K562 (cell line): ENCODE measurements at regions not wholly inside any gene's neighbourhood (a gene's known extent, or its start where the extent isn't known, plus 50 kb on each side); places are given as distances from the start of the nearest gene placed in this dataset.
"Not testable (repeated sequence)": the region's sequence is repeated elsewhere in the genome, so short reads cannot be mapped to it uniquely, and the experiment has no call there.

Source experiments
- C11orf30 ChIP-seq: fragments of 450-650 bp; IDR thresholded peaks from 2 replicates; pipeline ENCODE4 v1.6.1; 2016; ENCODE audit warnings: low read depth, mild to moderate bottlenecking
- CREB1 ChIP-seq, 2 experiments: sonication (generic) in 1 of 2; formaldehyde crosslinking in 1 of 2; IDR thresholded peaks; 2 replicates each; pipeline versions ENCODE4 v1.6.1 to v1.8.0; 2012 to 2022; ENCODE audit warnings: inconsistent platforms in 1 of 2, mild to moderate bottlenecking in 1 of 2, missing genetic modification reagents in 1 of 2, moderate library complexity in 1 of 2
- E2F3 ChIP-seq: fragments of 250-450 bp; sonication (Bioruptor Pico); IDR thresholded peaks from 2 replicates; pipeline ENCODE4 v1.4.0; 2020; ENCODE audit warnings: mild to moderate bottlenecking
- ESRRA ChIP-seq: fragments of 450-650 bp; IDR thresholded peaks from 2 replicates; pipeline ENCODE4 v1.6.1; 2014; ENCODE audit warnings: low read depth, mild to moderate bottlenecking, moderate library complexity, borderline replicate concordance
- FOSL1 ChIP-seq: fragments of 200-800 bp; sonication (Bioruptor generic); conservative IDR thresholded peaks from 2 replicates; pipeline ENCODE4 v1.6.1; 2016; ENCODE audit warnings: missing genetic modification characterization, missing compliant biosample characterization
- GATA2 ChIP-seq: sonication (generic); formaldehyde crosslinking; IDR thresholded peaks from 2 replicates; pipeline ENCODE4 v1.4.0; 2020; ENCODE audit warnings: mild to moderate bottlenecking, missing genetic modification reagents
- HLTF ChIP-seq: fragments of 450-650 bp; IDR thresholded peaks from 2 replicates; pipeline ENCODE4 v1.6.1; 2016
- MBD2 ChIP-seq: sonication (generic); IDR thresholded peaks from 2 replicates; pipeline ENCODE4 v1.6.1; 2016; ENCODE audit warnings: low read depth, borderline replicate concordance
- NFIC ChIP-seq: fragments of 450-650 bp; IDR thresholded peaks from 2 replicates; pipeline ENCODE4 v1.6.1; 2017; ENCODE audit warnings: mild to moderate bottlenecking, inconsistent platforms
- NR2C1 ChIP-seq, 2 experiments: fragments of 450-650 bp; IDR thresholded peaks; 2 replicates each; pipeline ENCODE4 v1.6.1; 2017; ENCODE audit warnings: mild to moderate bottlenecking in 2 of 2, antibody characterized with exemption in 1 of 2, inconsistent platforms in 1 of 2, missing compliant biosample characterization in 1 of 2, missing genetic modification characterization in 1 of 2
- RUNX1 ChIP-seq: sonication (generic); IDR thresholded peaks from 2 replicates; pipeline ENCODE4 v1.6.1; 2016; ENCODE audit warnings: antibody characterized with exemption, low read depth
- SMARCC2 ChIP-seq: fragments of 450-650 bp; IDR thresholded peaks from 2 replicates; pipeline ENCODE4 v1.6.1; 2017; ENCODE audit warnings: antibody characterized with exemption, moderate library complexity, mild to moderate bottlenecking, low read depth
- STAT5A ChIP-seq: IDR thresholded peaks from 2 replicates; pipeline ENCODE4 v1.6.1; 2012; ENCODE audit warnings: low read length, inconsistent platforms, borderline replicate concordance
- TCF3 ChIP-seq: sonication (generic); formaldehyde crosslinking; IDR thresholded peaks from 2 replicates; pipeline ENCODE4 v1.4.0; 2020; ENCODE audit warnings: mild to moderate bottlenecking, missing genetic modification reagents
- TOE1 ChIP-seq, 2 experiments: fragments of 450-650 bp in 1 of 2; sonication (generic) in 1 of 2; formaldehyde crosslinking in 1 of 2; IDR thresholded peaks; 2 replicates each; pipeline versions ENCODE4 v1.7.1 to v1.8.0; 2016 to 2022; ENCODE audit warnings: borderline replicate concordance in 2 of 2, mild to moderate bottlenecking in 2 of 2, antibody characterized with exemption in 1 of 2, inconsistent platforms in 1 of 2, low read depth in 1 of 2, missing genetic modification reagents in 1 of 2, moderate library complexity in 1 of 2
- ZNF311 ChIP-seq: fragments of 250-450 bp; sonication (Bioruptor Pico); IDR thresholded peaks from 2 replicates; pipeline ENCODE4 v1.4.0; 2020; ENCODE audit warnings: mild to moderate bottlenecking, moderate library complexity
- ZNF766 ChIP-seq: fragments of 200-800 bp; sonication (Bioruptor generic); conservative IDR thresholded peaks from 2 replicates; pipeline ENCODE4 v1.6.1; 2016; ENCODE audit warnings: missing genetic modification characterization, missing compliant biosample characterization
- TF ChIP-seq, protein P1 (sequence below): fragments of 450-650 bp; IDR thresholded peaks from 2 replicates; pipeline ENCODE4 v1.6.1; 2016; ENCODE audit warnings: missing biosample characterization, missing genetic modification characterization
- TF ChIP-seq, protein P2 (sequence below): IDR thresholded peaks from 2 replicates; pipeline ENCODE4 v1.6.1; 2014; ENCODE audit warnings: antibody characterized with exemption

DNA sequence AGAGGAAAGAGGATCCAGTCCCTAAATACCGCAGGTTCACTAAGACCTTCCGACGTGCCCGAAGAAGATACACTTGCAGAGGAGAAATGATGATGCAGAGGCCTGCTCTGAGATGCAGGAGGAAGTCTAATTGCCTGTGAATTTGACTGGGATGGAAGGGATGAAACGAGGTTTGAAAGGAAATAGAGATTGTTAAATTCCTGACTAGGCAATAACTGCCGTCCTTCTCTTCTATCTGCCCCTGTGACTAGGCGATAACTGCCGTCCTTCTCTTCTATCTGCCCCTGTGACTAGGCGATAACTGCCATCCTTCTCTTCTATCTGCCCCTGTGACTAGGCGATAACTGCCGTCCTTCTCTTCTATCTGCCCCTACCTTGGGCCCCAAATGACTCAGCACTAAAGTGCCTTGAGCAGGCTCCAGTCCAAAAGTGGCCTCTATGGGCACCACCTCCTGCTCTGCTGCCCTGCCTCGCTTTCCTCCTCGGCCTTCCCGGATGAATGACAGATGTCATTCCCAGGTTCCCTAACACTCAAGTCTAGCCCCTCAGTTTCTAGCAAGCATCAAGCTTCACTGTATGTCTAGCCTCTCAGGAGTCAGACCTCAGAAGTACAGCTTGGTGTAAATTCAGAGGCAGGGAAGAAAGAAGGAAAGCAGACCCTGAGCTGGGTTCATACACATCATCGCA lies 189.1 kb downstream of the FOXD4L6 start (continued):
- TF ChIP-seq TOE1 (IDR thresholded peaks at IDR 0.05; ENCODE audit: borderline replicate concordance) (peak; percentile 76), NR2C1 (IDR thresholded peaks at IDR 0.05) (0 out of 2 replicates have a peak, but pooled peaks have one; percentile 16), NR2C1 (tag; IDR thresholded peaks at IDR 0.05) (peak; percentile 65), TCF3 (CRISPR knock-in tag) (peak; percentile 99), E2F3 (CRISPR knock-in tag) (peak; percentile 67; the same call in 1 of the 2 replicates), GATA2 (CRISPR knock-in tag) (peak; percentile 96), ESRRA (peak; percentile 36; the same call in 1 of the 2 replicates), ZNF311 (peak; percentile 67; the same call in 1 of the 2 replicates), NFIC (peak; percentile 98), SMARCC2 (peak; percentile 99), HLTF (peak; percentile 95), STAT5A (peak; percentile 76), RUNX1 (0 out of 2 replicates have a peak, but pooled peaks have one; percentile 81), C11orf30 (peak; percentile 99), MBD2 (peak; percentile 55; the same call in 1 of the 2 replicates), ZNF766 (CRISPR knock-in tag) (peak; percentile 74; the same call in 1 of the 2 replicates), FOSL1 (peak; percentile 93), CREB1 (IDR thresholded peaks at IDR 0.05) (peak; percentile 33; the same call in 1 of the 2 replicates)
- TF ChIP-seq TOE1 (CRISPR knock-in tag; IDR thresholded peaks at IDR 0.05; ENCODE audit: borderline replicate concordance, low read depth); CREB1 (CRISPR knock-in tag; IDR thresholded peaks at IDR 0.05): not testable (repeated sequence)
- TF ChIP-seq, protein P1, sequence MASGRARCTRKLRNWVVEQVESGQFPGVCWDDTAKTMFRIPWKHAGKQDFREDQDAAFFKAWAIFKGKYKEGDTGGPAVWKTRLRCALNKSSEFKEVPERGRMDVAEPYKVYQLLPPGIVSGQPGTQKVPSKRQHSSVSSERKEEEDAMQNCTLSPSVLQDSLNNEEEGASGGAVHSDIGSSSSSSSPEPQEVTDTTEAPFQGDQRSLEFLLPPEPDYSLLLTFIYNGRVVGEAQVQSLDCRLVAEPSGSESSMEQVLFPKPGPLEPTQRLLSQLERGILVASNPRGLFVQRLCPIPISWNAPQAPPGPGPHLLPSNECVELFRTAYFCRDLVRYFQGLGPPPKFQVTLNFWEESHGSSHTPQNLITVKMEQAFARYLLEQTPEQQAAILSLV (tag) = 0 out of 2 replicates have a peak, but pooled peaks have one; percentile 48
- TF ChIP-seq, protein P2, sequence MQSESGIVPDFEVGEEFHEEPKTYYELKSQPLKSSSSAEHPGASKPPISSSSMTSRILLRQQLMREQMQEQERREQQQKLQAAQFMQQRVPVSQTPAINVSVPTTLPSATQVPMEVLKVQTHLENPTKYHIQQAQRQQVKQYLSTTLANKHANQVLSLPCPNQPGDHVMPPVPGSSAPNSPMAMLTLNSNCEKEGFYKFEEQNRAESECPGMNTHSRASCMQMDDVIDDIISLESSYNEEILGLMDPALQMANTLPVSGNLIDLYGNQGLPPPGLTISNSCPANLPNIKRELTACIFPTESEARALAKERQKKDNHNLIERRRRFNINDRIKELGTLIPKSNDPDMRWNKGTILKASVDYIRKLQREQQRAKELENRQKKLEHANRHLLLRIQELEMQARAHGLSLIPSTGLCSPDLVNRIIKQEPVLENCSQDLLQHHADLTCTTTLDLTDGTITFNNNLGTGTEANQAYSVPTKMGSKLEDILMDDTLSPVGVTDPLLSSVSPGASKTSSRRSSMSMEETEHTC = peak; percentile 64
